Muscle of leg (tissue), 3 donors: ENCODE measurements at regions not wholly inside any gene's neighbourhood (a gene's known extent, or its start where the extent isn't known, plus 50 kb on each side); places are given as distances from the start of the nearest gene placed in this dataset.
"Not testable (repeated sequence)": the region's sequence is repeated elsewhere in the genome, so short reads cannot be mapped to it uniquely, and the experiment has no call there.

Source experiments
- DNase-seq: peaks from one replicate; pipeline ENCODE4 v3.0.0; 2013
- H3K27ac ChIP-seq: one replicate; pipeline ENCODE4 v1.5.1; 2013; ENCODE audit warnings: mild to moderate bottlenecking, low read length, control low read depth
- H3K27me3 ChIP-seq: one replicate; pipeline ENCODE4 v1.6.1; 2013; ENCODE audit warnings: low read length; ENCODE audit not compliant: control insufficient read depth, insufficient read depth
- H3K36me3 ChIP-seq: one replicate; pipeline ENCODE4 v1.6.1; 2013; ENCODE audit warnings: low read length; ENCODE audit not compliant: control insufficient read depth, insufficient read depth
- H3K4me1 ChIP-seq: one replicate; pipeline ENCODE4 v1.6.1; 2013; ENCODE audit warnings: low read length; ENCODE audit not compliant: control insufficient read depth, insufficient read depth
- H3K4me3 ChIP-seq: one replicate; pipeline ENCODE4 v1.5.1; 2013; ENCODE audit warnings: low read length, control low read depth
- H3K9me3 ChIP-seq: replicated peaks from 2 replicates; pipeline ENCODE4 v1.6.1; 2013; ENCODE audit warnings: low read depth, low read length; ENCODE audit not compliant: control insufficient read depth
- WGBS: methylation state at CpG from one replicate; pipeline ENCODE4 v1.1.5; 2013; ENCODE audit warnings: missing lambda C conversion rate; ENCODE audit not compliant: insufficient coverage; 5-methylcytosine and 5-hydroxymethylcytosine counted together

GRCh38 chr4:13678186-13678924 lies 50.8 kb upstream of the BOD1L1 start:
- WGBS: 72% methylated on average over 2 of the region's 3 CpGs
- Histone ChIP-seq H3K36me3 (no peaks in the 10 kb centered on the region), H3K27ac (no peak overlapping the region), H3K9me3 (no peaks in the 10 kb centered on the region), H3K4me3 (no peak overlapping the region), H3K4me1 (no peaks in the 10 kb centered on the region), H3K27me3 (no peaks in the 10 kb centered on the region)
- DNase-seq: no peak

- no peaks in the 10 kb centered on the region for H3K36me3 ChIP-seq
- no peaks in the 10 kb centered on the region for H3K4me1 ChIP-seq
- WGBS: no CpG with 5 or more reads among the region's 2 CpGs
- H3K9me3 ChIP-seq: no peaks in the 10 kb centered on the region
- no peaks in the 10 kb centered on the region for H3K27me3 ChIP-seq
- no peak overlapping the region for H3K4me3 ChIP-seq
- DNase-seq: no peak
- H3K27ac ChIP-seq: no peak overlapping the region
Measured at GRCh38 chr4:13681570-13681969, 54.0 kb upstream of the BOD1L1 start.

GRCh38 chr4:13694256-13694655 lies 66.7 kb upstream of the BOD1L1 start:
- Histone ChIP-seq H3K4me3 (no peak overlapping the region), H3K27me3 (no peaks in the 10 kb centered on the region), H3K9me3 (no peaks in the 10 kb centered on the region), H3K36me3 (no peaks in the 10 kb centered on the region), H3K27ac (no peak overlapping the region), H3K4me1 (no peaks in the 10 kb centered on the region)
- DNase-seq: no peak
- WGBS: no CpG with 5 or more reads among the region's 1 CpG

- WGBS: no CpG with 5 or more reads among the region's 2 CpGs
- H3K9me3 ChIP-seq: no peaks in the 10 kb centered on the region
- no peaks in the 10 kb centered on the region for H3K27me3 ChIP-seq
- no peak overlapping the region for H3K4me3 ChIP-seq
- H3K27ac ChIP-seq: no peak overlapping the region
- DNase-seq: no peak
- H3K4me1 ChIP-seq: no peaks in the 10 kb centered on the region
- no peaks in the 10 kb centered on the region for H3K36me3 ChIP-seq
Measured at GRCh38 chr4:13698296-13698695, 70.8 kb upstream of the BOD1L1 start.

- no peaks in the 10 kb centered on the region for H3K4me1 ChIP-seq
- no peaks in the 10 kb centered on the region for H3K36me3 ChIP-seq
- no peaks in the 10 kb centered on the region for H3K27me3 ChIP-seq
- no peak overlapping the region for H3K27ac ChIP-seq
- no peaks in the 10 kb centered on the region for H3K9me3 ChIP-seq
- no peak for DNase-seq
- no peak overlapping the region for H3K4me3 ChIP-seq
- WGBS: 70% methylated on average over 3 of the region's 8 CpGs
Measured at GRCh38 chr4:13700021-13700857, 72.7 kb upstream of the BOD1L1 start.

- DNase-seq, H3K36me3 ChIP-seq: not testable (repeated sequence)
Measured at GRCh38 chr4:13700858-13701140, 73.3 kb upstream of the BOD1L1 start.

GRCh38 chr4:13701937-13702446 lies 74.5 kb upstream of the BOD1L1 start:
- no peaks in the 10 kb centered on the region for H3K36me3 ChIP-seq
- no peaks in the 10 kb centered on the region for H3K9me3 ChIP-seq
- no peak overlapping the region for H3K4me3 ChIP-seq
- no peak for DNase-seq
- WGBS: 60% methylated on average over 1 of the region's 2 CpGs
- H3K27me3 ChIP-seq: no peaks in the 10 kb centered on the region
- no peaks in the 10 kb centered on the region for H3K4me1 ChIP-seq
- H3K27ac ChIP-seq: no peak overlapping the region

More at GRCh38 chr4:13700858-13701140, 73.3 kb upstream of the BOD1L1 start:
- WGBS: no CpG with 5 or more reads among the region's 1 CpG
- not testable (repeated sequence) for H3K4me1 ChIP-seq, H3K27ac ChIP-seq, H3K9me3 ChIP-seq, H3K4me3 ChIP-seq, H3K27me3 ChIP-seq

GRCh38 chr4:13703096-13703495 lies 75.6 kb upstream of the BOD1L1 start:
- Histone ChIP-seq H3K27ac (no peak overlapping the region), H3K36me3 (no peaks in the 10 kb centered on the region), H3K27me3 (no peaks in the 10 kb centered on the region), H3K4me1 (no peaks in the 10 kb centered on the region), H3K9me3 (no peaks in the 10 kb centered on the region), H3K4me3 (no peak overlapping the region)
- WGBS: 40% methylated on average over 1 of the region's 10 CpGs
- no peak for DNase-seq

- Histone ChIP-seq H3K27ac (no peak overlapping the region), H3K36me3 (no peaks in the 10 kb centered on the region), H3K4me1 (no peaks in the 10 kb centered on the region), H3K4me3 (no peak overlapping the region), H3K9me3 (no peaks in the 10 kb centered on the region), H3K27me3 (no peaks in the 10 kb centered on the region)
- DNase-seq: peak; percentile 11
- 39% methylated on average over 2 of the region's 2 CpGs for WGBS
Measured at GRCh38 chr4:13704035-13704434, 76.5 kb upstream of the BOD1L1 start.

GRCh38 chr4:13704761-13705160 lies 77.2 kb upstream of the BOD1L1 start:
- no peak overlapping the region for H3K4me3 ChIP-seq
- no peaks in the 10 kb centered on the region for H3K9me3 ChIP-seq
- H3K4me1 ChIP-seq: no peaks in the 10 kb centered on the region
- H3K27ac ChIP-seq: no peak overlapping the region
- no peaks in the 10 kb centered on the region for H3K27me3 ChIP-seq
- DNase-seq: no peak
- H3K36me3 ChIP-seq: no peaks in the 10 kb centered on the region
